Neuronal stem cell (in vitro differentiated cells): ENCODE measurements at regions not wholly inside any gene's neighbourhood (a gene's known extent, or its start where the extent isn't known, plus 50 kb on each side); places are given as distances from the start of the nearest gene placed in this dataset.
"Not testable (repeated sequence)": the region's sequence is repeated elsewhere in the genome, so short reads cannot be mapped to it uniquely, and the experiment has no call there.

Experiments used
- DNase-seq: peaks from one replicate; pipeline ENCODE4 v3.0.0-alpha.2; 2013; ENCODE audit warnings: low spot score
- H2AFZ ChIP-seq: one replicate; pipeline ENCODE4 v1.6.1; 2013; ENCODE audit warnings: mild to moderate bottlenecking, low read length, inconsistent platforms
- H2AK5ac ChIP-seq: 2 replicates; pipeline ENCODE4 v1.6.1; 2013; ENCODE audit warnings: low read depth, mild to moderate bottlenecking, inconsistent platforms, low read length, moderate library complexity, mixed read lengths
- H2BK120ac ChIP-seq: 2 replicates; pipeline ENCODE4 v1.6.1; 2013; ENCODE audit warnings: low read depth, mild to moderate bottlenecking, inconsistent platforms, low read length, moderate library complexity, mixed read lengths
- H2BK12ac ChIP-seq: one replicate; pipeline ENCODE4 v1.6.1; 2013; ENCODE audit warnings: low read length, inconsistent platforms
- H2BK15ac ChIP-seq: 2 replicates; pipeline ENCODE4 v1.6.1; 2013; ENCODE audit warnings: mild to moderate bottlenecking, low read length, inconsistent platforms, mixed read lengths
- H2BK5ac ChIP-seq: one replicate; pipeline ENCODE4 v1.6.1; 2013; ENCODE audit warnings: inconsistent platforms, mild to moderate bottlenecking, low read length, moderate library complexity
- H3K14ac ChIP-seq: one replicate; pipeline ENCODE4 v1.6.1; 2013; ENCODE audit warnings: low read length, inconsistent platforms
- H3K18ac ChIP-seq: 2 replicates; pipeline ENCODE4 v1.6.1; 2013; ENCODE audit warnings: low read length, inconsistent platforms
- H3K23ac ChIP-seq: 2 replicates; pipeline ENCODE4 v1.6.1; 2013; ENCODE audit warnings: low read depth, mild to moderate bottlenecking, mixed read lengths, low read length, inconsistent platforms; ENCODE audit not compliant: poor library complexity
- H3K27ac ChIP-seq: replicated peaks from 3 replicates; pipeline ENCODE4 v1.5.1; 2013; ENCODE audit warnings: low read length, inconsistent platforms
- H3K27me3 ChIP-seq, 3 experiments: 2 replicates each; pipeline ENCODE4 v1.6.1; 2013; ENCODE audit warnings: low read length in 3 of 3, mild to moderate bottlenecking in 2 of 3, inconsistent platforms in 1 of 3, low read depth in 1 of 3, mixed read lengths in 1 of 3, moderate library complexity in 1 of 3; ENCODE audit not compliant: control insufficient read depth in 3 of 3, insufficient read depth in 3 of 3
- H3K36me3 ChIP-seq, 2 donors: replicated peaks in 1 of 2; 2 replicates each; pipeline ENCODE4 v1.6.1; 2013; ENCODE audit warnings: low read length in 2 of 2; ENCODE audit not compliant: control insufficient read depth in 2 of 2, insufficient read depth in 2 of 2
- H3K4ac ChIP-seq: 2 replicates; pipeline ENCODE4 v1.6.1; 2013; ENCODE audit warnings: inconsistent platforms, mild to moderate bottlenecking, low read length, moderate library complexity
- H3K4me1 ChIP-seq, 2 donors: 1 replicate in 1 of 2; 2 replicates in 1 of 2; pipeline ENCODE4 v1.6.1; 2013; ENCODE audit warnings: low read length in 2 of 2, low read depth in 1 of 2; ENCODE audit not compliant: control insufficient read depth in 2 of 2, insufficient read depth in 1 of 2
- H3K4me2 ChIP-seq: one replicate; pipeline ENCODE4 v1.6.1; 2013; ENCODE audit warnings: mild to moderate bottlenecking, low read length, inconsistent platforms; ENCODE audit not compliant: insufficient read depth, poor library complexity, severe bottlenecking
- H3K4me3 ChIP-seq, 2 donors: 2 replicates each; pipeline ENCODE4 v1.5.1; 2013; ENCODE audit warnings: low read length in 2 of 2, mild to moderate bottlenecking in 2 of 2, inconsistent platforms in 1 of 2, moderate library complexity in 1 of 2
- H3K79me1 ChIP-seq: one replicate; pipeline ENCODE4 v1.6.1; 2013; ENCODE audit warnings: low read depth, mild to moderate bottlenecking, inconsistent platforms, low read length, moderate library complexity
- H3K9ac ChIP-seq: one replicate; pipeline ENCODE4 v1.6.1; 2013; ENCODE audit warnings: mild to moderate bottlenecking, low read depth, low read length, inconsistent platforms; ENCODE audit not compliant: poor library complexity
- H3K9me3 ChIP-seq, 2 donors: replicated peaks in 1 of 2; 2 replicates each; pipeline versions ENCODE3 to v1.6.1; 2013; ENCODE audit warnings: low read length in 2 of 2, mild to moderate bottlenecking in 2 of 2, inconsistent platforms in 1 of 2, low read depth in 1 of 2, mixed read lengths in 1 of 2, moderate library complexity in 1 of 2; ENCODE audit not compliant: control insufficient read depth in 2 of 2, insufficient read depth in 1 of 2
- H4K8ac ChIP-seq: one replicate; pipeline ENCODE4 v1.6.1; 2013; ENCODE audit warnings: low read depth, mild to moderate bottlenecking, inconsistent platforms, low read length, moderate library complexity
- H4K91ac ChIP-seq: one replicate; pipeline ENCODE4 v1.6.1; 2013; ENCODE audit warnings: low read length, low read depth, mild to moderate bottlenecking, inconsistent platforms; ENCODE audit not compliant: poor library complexity
- WGBS, 2 donors: extraction: QIAGEN DNeasy Blood & Tissue Kit; methylation state at CpG; one replicate each; pipeline ENCODE4 v1.1.7; 2013; ENCODE audit warnings: missing lambda C conversion rate in 2 of 2, mixed read lengths in 1 of 2; ENCODE audit not compliant: insufficient read length in 2 of 2, insufficient replicate concordance in 1 of 2; ENCODE audit errors: extremely low coverage in 2 of 2; 5-methylcytosine and 5-hydroxymethylcytosine counted together

DNA sequence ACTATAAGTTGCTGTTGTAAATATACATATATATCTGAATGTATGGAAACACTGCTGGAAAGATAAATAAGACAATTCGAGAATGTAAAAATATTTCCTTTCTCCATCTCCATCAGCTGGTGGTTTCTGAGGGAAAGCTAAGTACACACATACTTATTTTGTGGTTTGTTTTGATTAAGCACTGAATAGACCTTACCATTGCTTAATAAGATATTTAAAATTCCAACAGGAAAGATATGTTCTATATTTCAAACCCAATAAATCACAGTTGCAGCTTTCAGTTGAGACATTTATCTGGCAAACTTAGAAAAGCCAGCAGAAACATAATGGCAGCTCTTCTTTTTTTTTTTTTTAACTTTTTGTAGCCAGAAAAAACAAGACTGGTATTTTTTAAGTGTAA is 160.4 kb downstream of the VGLL3 start:
- no peaks in the 10 kb centered on the region for H3K79me1 ChIP-seq
- H2BK15ac ChIP-seq: no peak overlapping the region
- no peak overlapping the region for H2AK5ac ChIP-seq
- no peak overlapping the region for H3K4me2 ChIP-seq
- no peak overlapping the region for H3K14ac ChIP-seq
- no peak overlapping the region for H3K23ac ChIP-seq
- H2BK5ac ChIP-seq: no peak overlapping the region
- H3K18ac ChIP-seq: no peak overlapping the region
- no peak overlapping the region for H4K91ac ChIP-seq
- no peak overlapping the region for H4K8ac ChIP-seq
- H2BK12ac ChIP-seq: no peak overlapping the region
- no peaks in the 10 kb centered on the region for H3K36me3 ChIP-seq
- no peak for DNase-seq
- H3K9me3 ChIP-seq: no peaks in the 10 kb centered on the region
- peaks cover 3 to 5% of the 10 kb centered on the region in 2 donors for H3K4me1 ChIP-seq
- no peak overlapping the region for H2AFZ ChIP-seq
- no peak overlapping the region for H3K9ac ChIP-seq
- H3K27me3 ChIP-seq: no peaks in the 10 kb centered on the region
- no peak overlapping the region for H3K4me3 ChIP-seq
- no peak overlapping the region for H3K4ac ChIP-seq
- H3K27ac ChIP-seq: no peak overlapping the region
- no peak overlapping the region for H2BK120ac ChIP-seq
- WGBS, 2 donors: no CpG with 5 or more reads among the region's 1 CpG

DNA sequence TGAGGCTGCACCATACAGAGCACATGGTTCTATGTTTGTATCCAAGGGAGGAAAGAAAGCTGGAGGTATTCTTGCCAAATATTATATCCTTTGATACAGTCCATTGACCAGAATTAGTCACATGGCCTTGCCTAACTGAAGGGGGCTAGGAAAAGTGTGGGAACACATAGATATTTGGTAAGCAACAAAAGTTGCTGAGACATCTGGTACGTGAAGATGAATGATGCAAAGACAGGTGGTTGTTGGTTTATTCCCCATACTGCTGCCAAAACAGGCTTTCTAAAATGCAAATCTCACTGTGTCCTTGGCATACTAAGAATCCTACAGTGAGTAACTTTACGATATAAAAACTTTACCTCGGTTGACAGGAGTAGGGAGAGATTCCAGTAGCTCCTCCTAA is 162.2 kb downstream of the VGLL3 start:
- Histone ChIP-seq H3K4me1 (peaks cover 3 to 5% of the 10 kb centered on the region in 2 donors), H2BK5ac (no peak overlapping the region), H2BK120ac (no peak overlapping the region), H2BK12ac (no peak overlapping the region), H3K9me3 (no peaks in the 10 kb centered on the region), H3K4me2 (no peak overlapping the region), H3K36me3 (no peaks in the 10 kb centered on the region), H3K9ac (no peak overlapping the region), H2AK5ac (no peak overlapping the region), H3K18ac (no peak overlapping the region), H3K23ac (no peak overlapping the region), H3K27ac (no peak overlapping the region), H3K14ac (no peak overlapping the region), H3K79me1 (no peaks in the 10 kb centered on the region), H2BK15ac (no peak overlapping the region), H4K91ac (no peak overlapping the region), H3K27me3 (no peaks in the 10 kb centered on the region), H4K8ac (no peak overlapping the region), H3K4ac (no peak overlapping the region), H3K4me3 (no peak overlapping the region), H2AFZ (no peak overlapping the region)
- no peak for DNase-seq
- WGBS, 2 donors: no CpG with 5 or more reads among the region's 3 CpGs

- H2AK5ac ChIP-seq, H4K91ac ChIP-seq, H3K9ac ChIP-seq, H2AFZ ChIP-seq, H3K23ac ChIP-seq, H3K27me3 ChIP-seq, H3K14ac ChIP-seq, H2BK120ac ChIP-seq, DNase-seq, H3K79me1 ChIP-seq, H3K4me3 ChIP-seq, H3K4ac ChIP-seq, H3K36me3 ChIP-seq, H3K4me1 ChIP-seq, H2BK12ac ChIP-seq, H3K18ac ChIP-seq, H2BK5ac ChIP-seq, H2BK15ac ChIP-seq, H4K8ac ChIP-seq, H3K27ac ChIP-seq, H3K9me3 ChIP-seq, H3K4me2 ChIP-seq: not testable (repeated sequence)
- WGBS, 2 donors: no CpG with 5 or more reads among the region's 10 CpGs
Measured at GRCh38 chr3:86827582-86827981, 163.4 kb downstream of the VGLL3 start.

- Histone ChIP-seq H3K9ac (no peak overlapping the region), H2BK15ac (no peak overlapping the region), H3K27ac (no peak overlapping the region), H3K4me1 (no peaks in the 10 kb centered on the region), H2AFZ (no peak overlapping the region), H3K9me3 (no peaks in the 10 kb centered on the region), H3K36me3 (no peaks in the 10 kb centered on the region), H3K4me3 (no peak overlapping the region), H3K18ac (no peak overlapping the region), H3K4ac (no peak overlapping the region), H2BK5ac (no peak overlapping the region), H3K23ac (no peak overlapping the region), H2BK12ac (no peak overlapping the region), H4K91ac (no peak overlapping the region), H2BK120ac (no peak overlapping the region), H3K4me2 (no peak overlapping the region), H4K8ac (no peak overlapping the region), H3K79me1 (no peaks in the 10 kb centered on the region), H3K14ac (no peak overlapping the region), H2AK5ac (no peak overlapping the region), H3K27me3 (no peaks in the 10 kb centered on the region)
- DNase-seq: no peak
- WGBS, 2 donors: no CpG with 5 or more reads among the region's 4 CpGs
Measured at GRCh38 chr3:86826292-86826691, 164.7 kb downstream of the VGLL3 start.
